ENCODE measurements at regions not wholly inside any gene's neighbourhood (a gene's known extent, or its start where the extent isn't known, plus 50 kb on each side); places are given as distances from the start of the nearest gene placed in this dataset.

- H3K4me3 ChIP-seq (replicated peaks in 1 of 2; ENCODE audit: low read depth in 2 of 2, low read length in 2 of 2), result no peak overlapping the region
- TF ChIP-seq CTCF (IDR thresholded peaks at IDR 0.05; ENCODE audit: low read depth, low read length), result no peak
- no peak for DNase-seq (ENCODE audit: low read depth in 2 of 2)
Measured at GRCh38 chr16:7200320-7200719, 132.3 kb upstream of the RBFOX1 start.

GRCh38 chr16:7185689-7186088 is 147.0 kb upstream of the RBFOX1 start:
- H3K4me3 ChIP-seq (replicated peaks in 1 of 2; ENCODE audit: low read depth in 2 of 2, low read length in 2 of 2), result no peak overlapping the region
- TF ChIP-seq CTCF (IDR thresholded peaks at IDR 0.05; ENCODE audit: low read depth, low read length), result no peak
- DNase-seq (ENCODE audit: low read depth in 2 of 2), result peak in 1 of 2 donors; percentile 0

GRCh38 chr16:7185165-7185564 is 147.5 kb upstream of the RBFOX1 start:
- TF ChIP-seq CTCF (IDR thresholded peaks at IDR 0.05; ENCODE audit: low read depth, low read length), result no peak
- DNase-seq (ENCODE audit: low read depth in 2 of 2), result no peak
- H3K4me3 ChIP-seq (replicated peaks in 1 of 2; ENCODE audit: low read depth in 2 of 2, low read length in 2 of 2), result no peak overlapping the region

- H3K4me3 ChIP-seq (replicated peaks in 1 of 2; ENCODE audit: low read depth in 2 of 2, low read length in 2 of 2), result no peak overlapping the region
- TF ChIP-seq CTCF (IDR thresholded peaks at IDR 0.05; ENCODE audit: low read depth, low read length), result no peak
- no peak for DNase-seq (ENCODE audit: low read depth in 2 of 2)
Measured at GRCh38 chr16:7183768-7184167, 148.9 kb upstream of the RBFOX1 start.

GRCh38 chr16:7182510-7183109 is 150.0 kb upstream of the RBFOX1 start:
- no peak for TF ChIP-seq CTCF (IDR thresholded peaks at IDR 0.05; ENCODE audit: low read depth, low read length)
- no peak for DNase-seq (ENCODE audit: low read depth in 2 of 2)
- H3K4me3 ChIP-seq (replicated peaks in 1 of 2; ENCODE audit: low read depth in 2 of 2, low read length in 2 of 2), result no peak overlapping the region

GRCh38 chr16:7177875-7178274 is 154.8 kb upstream of the RBFOX1 start:
- no peak for DNase-seq (ENCODE audit: low read depth in 2 of 2)
- H3K4me3 ChIP-seq (replicated peaks in 1 of 2; ENCODE audit: low read depth in 2 of 2, low read length in 2 of 2), result no peak overlapping the region
- no peak for TF ChIP-seq CTCF (IDR thresholded peaks at IDR 0.05; ENCODE audit: low read depth, low read length)

- no peak overlapping the region for H3K4me3 ChIP-seq (replicated peaks in 1 of 2; ENCODE audit: low read depth in 2 of 2, low read length in 2 of 2)
- TF ChIP-seq CTCF (IDR thresholded peaks at IDR 0.05; ENCODE audit: low read depth, low read length), result no peak
- DNase-seq (ENCODE audit: low read depth in 2 of 2), result no peak
Measured at GRCh38 chr16:7171151-7171550, 161.5 kb upstream of the RBFOX1 start.
